ENCODE measurements at regions not wholly inside any gene's neighbourhood (a gene's known extent, or its start where the extent isn't known, plus 50 kb on each side); places are given as distances from the start of the nearest gene placed in this dataset.

- TF ChIP-seq POLR2A (IDR thresholded peaks at IDR 0.05): no peak
- TF ChIP-seq CTCF (IDR thresholded peaks at IDR 0.05): no peak
Observed at GRCh38 chr2:220648628-220649027, 923.5 kb downstream of the EPHA4 start.

Data from body of pancreas (tissue), 4 donors.